Head of caudate nucleus (tissue), 42 donors: ENCODE measurements at regions not wholly inside any gene's neighbourhood (a gene's known extent, or its start where the extent isn't known, plus 50 kb on each side); places are given as distances from the start of the nearest gene placed in this dataset.
A peak's percentile ranks its signal among the peaks of the same experiment; 100 is the strongest.

Experiments
- DNase-seq, 42 donors: peaks; one replicate each; pipeline versions ENCODE4 v3.0.0 to v3.0.0-alpha.2; 2020 to 2021; ENCODE audit warnings: mixed read lengths in 7 of 42
- intact Hi-C: fragments of 100-400 bp; cut with DNase I; formaldehyde crosslinking; loops from one replicate; pipeline ENCODE4 v1.15.0; 2022

DNA sequence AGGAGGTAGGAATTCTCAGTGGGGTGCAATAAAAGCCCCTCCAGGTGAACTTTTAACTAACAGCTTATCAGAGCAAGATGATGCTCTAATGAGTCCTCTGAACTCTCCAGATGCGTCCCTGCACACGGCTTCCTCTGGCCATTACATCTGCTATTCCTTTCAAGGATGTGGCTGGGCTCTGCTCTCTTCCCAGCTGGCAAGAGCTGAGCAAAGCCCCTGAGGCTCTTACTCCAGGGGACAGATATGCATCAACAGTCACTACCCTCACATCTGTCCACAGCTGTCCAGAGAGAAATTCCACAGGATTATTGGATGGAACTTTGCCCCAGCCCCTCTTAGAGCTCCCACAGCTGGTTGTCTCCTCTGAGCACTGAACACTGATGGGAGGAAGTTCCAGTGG lies 267.8 kb downstream of the C1orf94 start:
- DNase-seq = no peak
- intact Hi-C loops = no loop called here

DNA sequence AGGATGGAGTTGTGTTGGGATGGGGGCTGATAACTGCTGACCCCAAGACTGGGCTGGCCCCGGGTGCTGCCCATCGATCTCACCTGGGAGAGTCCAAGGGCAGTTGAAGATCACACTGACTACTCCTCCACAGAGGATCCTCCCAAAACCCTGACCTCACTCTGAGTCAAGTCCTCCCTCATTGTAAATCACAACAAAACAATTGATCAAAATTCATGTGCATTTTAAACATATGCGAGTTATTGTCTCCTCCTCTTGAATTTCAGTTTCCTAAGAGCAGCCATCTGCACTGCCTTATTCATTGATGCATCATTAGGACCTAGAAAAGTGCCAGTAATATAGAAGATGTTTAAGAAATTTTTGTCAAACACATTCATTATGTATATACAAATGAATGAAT lies 273.6 kb downstream of the C1orf94 start:
- intact Hi-C loops = no loop called here
- no peak for DNase-seq

GRCh38 chr1:34452451-34452850 lies 275.7 kb downstream of the C1orf94 start:
- DNase-seq = no peak
- intact Hi-C loops = no loop called here

- no peak for DNase-seq
- intact Hi-C loops = no loop called here
Measured at GRCh38 chr1:34455121-34455520, 278.4 kb downstream of the C1orf94 start.

DNA sequence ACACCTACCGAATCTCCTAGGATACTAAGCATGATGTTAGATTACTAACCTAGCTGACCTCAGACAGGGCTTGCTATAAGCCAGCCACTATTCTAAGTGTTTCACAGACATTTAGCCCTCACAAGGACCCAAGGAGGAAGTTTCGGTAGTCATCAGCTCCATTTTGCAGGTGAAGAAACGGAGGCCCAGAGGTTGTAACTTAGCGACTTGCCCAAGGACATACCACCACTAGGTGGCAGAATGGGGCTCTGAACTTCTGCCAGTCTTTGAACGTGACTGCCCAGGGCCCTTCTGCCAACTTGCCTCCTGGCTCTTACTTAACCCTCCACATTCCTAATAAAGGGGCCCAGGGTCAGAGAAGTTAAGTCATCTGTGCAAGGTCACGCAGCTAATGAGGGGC lies 283.5 kb downstream of the C1orf94 start:
- peak in 34 of 42 donors; percentile 12 to 71 (median 42) for DNase-seq
- intact Hi-C loops = no loop called here

GRCh38 chr1:34470401-34470800 lies 284.4 kb upstream of the GJB5 start:
- no peak for DNase-seq

DNA sequence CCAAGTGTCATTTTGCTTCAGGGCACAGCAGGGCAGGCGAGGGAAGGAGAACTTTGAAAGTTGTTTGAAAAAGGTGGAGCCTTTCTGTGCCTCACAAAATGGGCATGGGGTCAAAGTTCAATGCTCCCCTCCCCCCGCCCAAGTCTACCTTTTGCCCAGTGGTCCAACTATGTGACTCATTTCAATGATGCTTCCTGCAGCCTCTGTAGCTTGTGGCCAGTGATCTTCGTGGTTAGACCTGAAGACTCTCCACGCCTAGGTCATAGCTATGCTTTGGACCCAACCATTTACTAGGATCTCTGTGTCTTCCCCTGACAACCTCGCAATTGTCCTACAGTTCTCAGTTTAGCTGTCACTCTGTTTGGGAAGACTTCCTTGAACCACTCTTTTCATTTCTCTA lies 280.3 kb upstream of the GJB5 start:
- no peak for DNase-seq
- intact Hi-C loops = no loop called here

More at GRCh38 chr1:34470401-34470800, 284.4 kb upstream of the GJB5 start:
- intact Hi-C loops = no loop called here

- intact Hi-C loops = no loop called here
- DNase-seq = no peak
Measured at GRCh38 chr1:34476371-34476770, 278.5 kb upstream of the GJB5 start.

- no peak for DNase-seq
- intact Hi-C loops = no loop called here
Measured at GRCh38 chr1:34477632-34478141, 277.2 kb upstream of the GJB5 start.

GRCh38 chr1:34478515-34479076 lies 276.3 kb upstream of the GJB5 start:
- DNase-seq = no peak
- intact Hi-C loops = no loop called here

DNA sequence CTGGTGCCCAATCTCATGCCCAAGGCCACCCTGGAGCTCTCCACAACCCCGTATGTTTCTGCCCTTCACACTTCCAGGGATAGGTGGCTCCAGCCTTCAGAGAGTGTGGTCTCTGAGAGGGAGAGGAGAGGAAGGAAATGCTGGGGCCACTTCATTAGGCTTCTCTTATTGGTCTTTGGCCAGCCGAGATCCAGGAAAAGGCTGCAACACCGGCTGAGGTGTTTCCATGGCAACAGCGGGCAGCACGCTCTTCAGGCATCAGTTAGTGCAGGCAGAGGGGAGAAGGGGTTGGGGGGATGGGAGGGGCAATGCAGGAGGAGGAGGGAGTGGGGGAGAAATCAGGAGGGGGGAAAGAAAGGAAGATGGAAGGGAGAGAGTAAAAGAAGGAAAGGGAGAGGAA lies 275.1 kb upstream of the GJB5 start:
- intact Hi-C loops = no loop called here

DNA sequence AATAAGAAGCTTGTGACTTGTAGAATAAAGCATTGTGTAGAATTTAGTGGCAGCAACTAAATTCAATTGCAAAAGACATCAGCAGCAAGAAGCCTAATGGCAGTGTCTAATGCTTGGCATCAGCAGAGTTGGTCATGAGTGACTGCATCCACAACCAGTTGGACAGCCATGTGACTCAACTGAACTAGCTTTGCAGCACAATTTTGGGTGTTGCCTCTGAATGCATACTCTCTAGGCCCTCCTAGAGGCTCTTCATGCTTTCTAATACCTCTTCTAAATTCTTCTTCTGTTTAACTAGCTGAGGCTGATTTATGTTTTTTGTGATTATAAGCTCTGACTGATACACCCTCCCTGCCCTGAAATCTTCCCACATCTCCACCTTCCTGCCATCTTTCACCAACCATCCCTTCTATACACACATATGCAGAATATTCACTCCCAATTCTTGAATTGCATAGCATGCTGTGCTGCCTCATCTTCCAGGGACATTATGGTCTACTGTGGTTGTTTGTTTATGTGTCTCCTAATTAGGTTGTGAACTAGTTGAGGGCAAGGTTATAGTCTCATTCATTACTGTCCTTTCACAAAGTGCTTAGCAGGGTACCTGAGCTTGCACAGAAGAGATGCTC lies 266.7 kb upstream of the GJB5 start:
- DNase-seq = no peak
- intact Hi-C loops = no loop called here

More for the DNA sequence above, 275.1 kb upstream of the GJB5 start:
- DNase-seq = no peak

GRCh38 chr1:34500451-34500850 lies 254.4 kb upstream of the GJB5 start:
- DNase-seq = peak in 11 of 42 donors; percentile 4 to 54 (median 15)
- intact Hi-C loops = no loop called here

DNA sequence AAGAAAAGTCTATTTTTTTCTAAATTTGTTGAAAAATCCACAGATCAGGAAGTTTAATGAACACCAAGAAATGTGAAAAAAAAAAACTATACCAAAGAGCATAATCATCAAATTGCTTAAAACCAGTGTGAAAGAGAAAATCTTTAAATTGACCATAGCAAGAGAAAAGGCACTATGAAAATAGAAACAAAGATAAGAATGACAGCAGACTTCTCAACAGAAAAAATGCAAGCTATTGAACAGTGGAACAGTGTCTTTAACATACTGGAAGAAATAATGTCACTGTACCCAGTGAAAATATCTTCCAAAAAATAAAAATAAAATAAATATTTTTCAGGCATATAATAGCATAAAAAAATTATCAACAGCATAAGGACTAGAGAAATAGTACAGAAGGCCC lies 243.0 kb upstream of the GJB5 start:
- intact Hi-C loops = no loop called here
- DNase-seq = no peak

GRCh38 chr1:34518146-34518699 lies 236.6 kb upstream of the GJB5 start:
- intact Hi-C loops = no loop called here
- DNase-seq = no peak

DNA sequence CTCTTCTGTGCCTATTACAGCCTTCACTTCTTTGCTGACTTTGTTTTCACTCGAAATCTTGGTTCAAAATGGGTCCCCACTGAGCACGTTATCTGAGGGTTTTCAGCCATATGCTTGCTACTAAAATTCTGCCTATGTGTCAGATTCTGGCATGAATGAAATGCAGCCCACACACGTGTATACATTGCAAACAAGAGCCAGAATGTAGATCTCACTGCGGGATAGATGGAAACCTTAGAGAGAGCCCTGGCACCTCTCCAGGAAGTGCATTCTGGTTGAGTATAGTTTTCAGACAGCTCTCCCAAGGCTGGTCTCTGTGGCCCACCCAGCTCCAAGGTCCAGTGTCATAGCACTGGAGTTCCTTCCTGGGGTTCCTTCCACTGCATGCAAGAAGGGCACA lies 234.7 kb upstream of the GJB5 start:
- no peak for DNase-seq
- intact Hi-C loops = no loop called here

DNA sequence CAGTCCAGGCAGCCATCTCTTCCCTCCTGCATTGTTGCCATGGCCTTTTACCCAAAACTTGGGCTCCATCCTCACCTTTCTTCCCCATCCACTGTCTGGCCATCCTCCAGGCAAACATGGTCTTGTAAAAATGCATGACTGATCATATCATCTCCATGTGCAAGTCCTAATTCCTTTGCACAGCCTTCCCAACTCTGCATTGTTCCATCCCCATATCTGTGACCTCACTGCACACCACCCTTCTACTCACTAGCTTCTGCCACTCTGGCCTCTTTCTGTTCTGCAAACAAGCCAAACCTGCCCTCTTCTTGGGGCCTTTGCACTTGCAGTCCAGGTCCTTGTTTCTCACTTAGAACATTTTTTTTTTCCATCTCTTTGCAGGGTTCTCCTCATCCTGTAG lies 230.1 kb upstream of the GJB5 start:
- intact Hi-C loops = no loop called here
- no peak for DNase-seq

GRCh38 chr1:34529935-34530859 lies 224.7 kb upstream of the GJB5 start:
- intact Hi-C loops = no loop called here

DNA sequence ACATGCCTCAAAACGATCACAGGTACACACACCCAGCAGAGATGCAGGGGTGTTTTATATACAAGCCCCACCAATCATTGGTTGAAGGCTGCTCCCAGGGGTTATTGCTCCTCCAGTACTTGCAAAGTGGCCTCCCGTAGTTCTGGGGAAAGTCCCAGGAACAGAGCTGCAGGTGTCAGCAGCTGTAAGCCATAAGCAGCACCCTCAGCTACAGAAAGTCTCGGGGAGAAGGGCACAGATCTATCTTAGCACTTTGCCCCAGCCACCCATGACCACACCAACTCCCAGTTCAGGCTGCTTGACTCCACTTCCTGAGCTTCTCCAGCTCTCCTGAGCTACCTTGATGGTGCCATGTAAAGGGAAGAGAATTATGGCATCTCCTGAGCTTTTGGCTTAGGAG lies 222.7 kb upstream of the GJB5 start:
- DNase-seq = no peak
- intact Hi-C loops = no loop called here

More at GRCh38 chr1:34529935-34530859, 224.7 kb upstream of the GJB5 start:
- peak in 20 of 42 donors; percentile 5 to 45 (median 24) for DNase-seq

DNA sequence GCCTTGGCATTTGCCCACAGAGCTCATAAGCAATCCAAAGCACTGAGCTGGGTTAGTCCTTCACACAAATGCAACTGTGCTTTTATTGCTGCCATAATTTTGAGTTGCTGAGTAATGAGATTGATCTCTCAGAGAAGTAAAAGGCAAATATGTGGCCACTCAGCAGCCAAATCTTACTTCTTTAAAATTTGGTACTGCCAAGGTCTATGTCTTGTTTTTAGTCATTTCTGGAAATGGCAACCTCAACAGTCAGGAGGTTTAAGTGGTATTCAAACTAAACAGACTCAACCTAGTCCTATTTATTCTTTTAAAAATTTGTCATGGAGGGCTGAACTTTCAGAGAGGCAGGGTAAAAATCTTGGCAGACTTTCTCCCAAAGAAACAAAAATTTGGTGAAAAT lies 216.4 kb upstream of the GJB5 start:
- no peak for DNase-seq
- intact Hi-C loops = no loop called here
